ENCODE measurements at regions not wholly inside any gene's neighbourhood (a gene's known extent, or its start where the extent isn't known, plus 50 kb on each side); places are given as distances from the start of the nearest gene placed in this dataset.

DNA sequence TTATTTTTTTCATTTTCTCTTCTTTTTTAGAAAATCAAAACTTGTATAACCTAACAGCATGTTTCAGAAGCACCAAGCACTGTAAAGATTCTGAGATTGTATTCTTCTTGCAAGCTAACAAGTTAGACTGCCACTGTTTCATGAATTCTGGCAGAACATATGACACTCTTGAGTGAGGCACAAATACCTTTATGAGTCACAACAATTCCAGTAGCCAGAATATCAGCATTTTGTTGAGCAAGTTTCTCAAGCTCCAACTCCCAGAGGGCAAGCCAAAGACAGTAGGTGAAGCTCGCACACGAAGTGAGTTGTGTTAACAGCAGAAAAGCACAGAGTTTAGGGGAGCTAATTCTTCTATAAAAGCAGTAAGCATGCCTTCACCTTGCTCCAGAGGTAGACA lies 268.8 kb upstream of the NCAM2 start:
- DNase-seq, result no peak

DNA sequence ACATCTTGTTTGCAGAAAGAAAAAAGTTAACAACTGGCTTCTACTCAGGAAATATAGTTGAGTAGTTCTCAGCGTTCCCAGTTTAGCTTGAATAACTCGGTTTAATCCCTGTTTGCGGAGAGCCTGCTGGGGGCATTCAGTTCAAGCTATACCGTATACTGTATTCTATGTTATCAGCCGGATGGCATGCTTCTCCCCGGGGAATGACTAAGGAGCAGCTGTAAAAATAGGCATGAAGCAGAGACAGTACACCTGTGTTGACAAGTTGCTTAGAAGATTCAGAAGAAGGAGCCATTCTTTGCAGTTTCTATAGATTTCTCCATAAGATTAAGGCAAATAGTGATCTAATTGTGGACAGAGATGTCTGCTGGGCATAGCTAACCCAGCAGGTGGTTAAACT lies 267.8 kb upstream of the NCAM2 start:
- DNase-seq, result no peak

DNA sequence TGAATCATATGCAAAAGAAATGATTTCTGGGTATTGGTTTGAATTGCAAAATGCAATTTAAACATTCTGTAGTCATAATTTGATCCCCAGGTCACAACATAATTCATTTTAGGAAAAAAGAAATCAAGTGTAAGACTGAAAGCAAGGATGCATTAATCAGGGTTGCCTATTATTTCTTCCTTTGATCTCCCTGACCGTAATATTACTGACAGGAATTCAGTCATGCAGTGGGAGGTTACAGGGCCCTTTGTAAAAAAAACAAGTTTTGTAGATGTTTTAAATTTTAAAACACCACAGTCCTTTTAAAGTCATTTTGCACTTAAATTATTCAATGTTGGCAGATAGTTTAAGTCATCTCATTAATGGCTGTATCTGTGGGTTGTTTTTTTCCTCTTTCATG lies 263.0 kb upstream of the NCAM2 start:
- no peak for DNase-seq

DNA sequence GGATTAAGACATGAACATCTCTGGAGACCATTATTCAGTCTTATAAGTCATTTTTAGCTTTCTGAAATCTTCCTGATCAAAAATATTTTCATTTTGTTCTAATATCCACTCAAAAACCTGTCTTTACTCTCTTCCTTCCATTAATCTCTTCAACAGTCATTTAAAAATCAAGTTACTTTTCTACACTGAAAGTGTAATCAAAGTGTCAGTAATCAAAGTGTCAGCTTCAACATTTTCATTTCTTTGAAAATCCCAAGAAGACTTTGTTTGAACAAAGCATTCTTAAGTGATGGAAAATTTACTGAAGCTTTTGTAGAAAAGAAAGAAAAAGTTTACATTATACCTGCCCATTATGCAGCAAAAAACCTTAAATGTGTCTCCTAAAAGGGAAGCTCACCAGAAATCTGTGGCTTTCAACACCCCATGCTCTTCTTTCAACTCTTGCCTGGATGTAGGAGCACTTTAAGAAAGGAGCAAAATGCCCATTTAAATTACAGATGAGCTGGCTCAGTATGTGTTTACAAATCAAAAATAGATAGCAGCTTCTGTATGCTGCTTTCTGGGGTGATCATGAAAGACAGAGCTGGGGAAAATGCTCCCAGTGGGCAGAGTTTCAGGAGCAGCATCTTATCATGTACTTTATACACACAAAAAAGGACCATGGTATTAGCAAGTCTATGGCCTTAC lies 260.8 kb upstream of the NCAM2 start:
- DNase-seq, result no peak

DNA sequence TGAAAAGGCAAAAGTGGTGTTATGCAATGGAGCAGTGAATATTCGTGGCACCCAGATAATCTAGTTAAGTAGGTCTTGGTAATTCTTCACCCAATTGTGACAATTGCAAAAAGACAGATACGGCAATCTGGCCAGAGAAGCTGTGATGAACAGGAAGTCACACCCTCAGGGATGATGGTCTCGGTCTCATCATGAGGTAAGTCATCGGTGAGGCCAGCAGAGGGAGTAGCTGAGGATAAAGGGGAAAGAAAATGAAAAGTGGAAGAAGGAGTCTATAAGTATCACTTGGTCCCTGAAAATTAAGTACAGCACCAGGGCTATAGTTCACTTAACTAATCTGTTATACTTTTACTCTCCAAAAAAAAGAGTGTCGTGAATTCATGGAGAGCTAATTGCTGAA lies 258.8 kb upstream of the NCAM2 start:
- no peak for DNase-seq

DNA sequence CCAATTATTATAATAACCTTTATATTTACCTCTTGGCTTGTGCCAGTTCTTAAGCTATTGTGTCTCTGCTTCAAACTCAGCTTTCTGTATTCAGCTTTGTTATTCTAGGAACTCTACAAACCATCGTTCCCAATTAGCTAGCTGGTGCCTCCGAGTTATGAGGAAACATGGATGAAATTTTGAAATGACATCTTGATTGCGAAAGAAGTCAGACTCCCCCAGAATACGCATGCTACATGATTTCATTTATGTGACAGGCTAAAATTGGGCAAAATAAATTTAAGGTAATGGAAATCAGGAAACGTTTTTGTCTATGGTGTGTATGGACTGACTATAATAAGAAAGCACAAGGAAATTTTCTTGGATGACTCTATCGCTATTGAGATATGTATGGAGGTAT lies 256.8 kb upstream of the NCAM2 start:
- DNase-seq, result no peak

DNA sequence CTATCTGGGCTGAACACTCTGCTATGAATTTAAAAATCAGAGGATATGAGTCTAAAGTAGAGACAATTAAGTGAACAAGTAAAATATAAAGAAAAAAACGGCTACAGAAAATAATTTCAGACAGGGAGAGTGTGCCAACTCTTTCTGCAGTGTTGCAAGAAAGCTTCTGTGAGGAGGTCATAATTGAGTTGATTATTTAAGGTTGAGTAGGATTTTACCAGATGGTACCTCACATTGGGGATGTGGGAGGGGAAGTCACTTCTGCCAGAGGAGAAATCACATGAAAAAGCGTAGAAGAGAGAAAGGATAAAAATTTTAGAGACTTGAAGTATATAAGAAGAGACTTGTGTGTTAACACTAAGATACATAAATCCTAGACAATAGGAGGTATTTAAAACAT lies 238.0 kb upstream of the NCAM2 start:
- DNase-seq, result no peak

DNA sequence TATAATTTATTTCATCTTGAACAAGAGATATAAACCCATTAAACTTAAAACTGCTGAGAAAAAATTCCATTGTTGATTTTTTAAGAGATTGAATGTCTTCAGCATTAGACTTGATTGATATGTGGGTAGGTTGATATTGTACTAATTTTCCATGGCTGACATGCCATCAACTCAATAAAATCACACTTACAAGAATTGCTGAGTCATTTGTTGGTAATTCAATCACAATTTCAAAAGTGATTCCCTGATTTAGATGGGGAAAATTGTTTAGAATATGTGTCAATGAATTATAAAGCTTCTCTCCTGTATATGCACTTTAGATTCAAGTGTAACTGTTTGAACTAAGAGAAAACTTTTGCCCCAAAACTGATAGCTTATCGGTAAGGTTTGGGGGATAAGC lies 223.5 kb upstream of the NCAM2 start:
- no peak for DNase-seq

DNA sequence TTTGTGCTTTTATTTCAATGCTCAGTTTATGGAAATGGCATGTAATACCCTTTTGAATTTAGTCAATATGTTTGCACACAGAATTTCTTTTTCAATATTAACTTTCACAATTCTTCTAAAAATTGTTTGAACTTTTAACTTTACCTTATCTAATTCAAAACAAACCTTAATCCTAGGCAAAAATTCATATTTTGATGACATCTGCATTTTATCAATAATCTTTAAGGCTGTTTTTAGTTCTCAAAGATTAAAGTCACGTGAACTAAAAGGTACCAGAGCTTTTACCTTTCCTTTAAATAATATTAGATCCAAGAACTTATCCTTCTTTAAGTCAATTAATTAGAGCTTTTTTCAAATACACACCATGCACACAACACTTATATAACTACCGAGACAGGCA lies 218.9 kb upstream of the NCAM2 start:
- no peak for DNase-seq

DNA sequence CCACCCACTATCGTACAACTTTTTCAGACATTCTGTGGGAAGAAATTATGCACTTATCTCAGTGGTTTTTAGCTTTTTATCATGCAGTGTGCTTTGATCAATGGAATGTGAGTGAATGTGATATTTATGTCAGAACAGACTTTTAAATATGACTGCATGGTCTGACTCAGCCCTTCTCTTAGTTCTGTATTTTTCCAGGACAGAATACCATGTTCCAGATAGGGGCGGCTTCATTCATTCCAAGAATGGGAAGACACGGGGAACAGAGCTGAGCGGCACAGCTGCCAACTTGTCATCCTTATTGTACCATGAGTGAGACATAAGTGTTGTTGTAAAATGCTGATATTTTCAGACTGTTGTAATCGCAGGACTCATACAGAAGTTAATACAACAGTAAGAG lies 214.6 kb upstream of the NCAM2 start:
- no peak for DNase-seq

DNA sequence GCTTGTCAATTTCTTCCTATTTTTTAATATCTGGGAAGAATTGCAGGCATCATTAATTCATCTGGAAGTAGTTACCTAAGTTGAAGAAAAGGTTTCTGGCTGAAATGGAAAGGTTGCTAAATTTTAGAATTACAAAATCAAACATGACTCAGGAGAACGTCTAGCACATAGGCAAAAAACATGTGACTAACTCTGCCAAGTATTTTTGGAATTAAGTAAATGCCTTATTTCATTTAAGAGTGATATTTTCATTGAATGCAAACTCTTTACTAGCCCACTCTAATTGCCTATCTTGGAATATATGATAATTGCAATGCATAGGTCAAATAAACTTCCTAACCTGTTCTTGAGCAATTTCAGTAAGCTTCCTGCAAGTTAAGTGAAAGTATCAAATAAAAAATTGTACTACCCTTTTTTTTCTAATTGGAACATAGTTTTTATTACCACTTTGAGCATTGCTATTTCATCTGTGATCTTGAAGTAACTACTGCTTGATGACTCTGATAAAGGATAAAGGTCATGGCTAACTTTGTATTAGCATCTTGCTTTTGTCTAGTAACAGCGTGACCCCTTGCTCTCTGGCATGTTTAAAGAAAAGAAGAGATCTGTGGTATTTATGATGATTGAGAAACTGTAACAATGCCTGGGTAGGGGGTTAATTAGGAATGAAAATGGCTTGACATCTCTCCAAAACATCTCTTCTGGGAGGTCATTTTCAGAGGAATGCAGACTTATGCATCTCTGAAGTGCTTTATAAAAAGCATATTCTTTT lies 208.3 kb upstream of the NCAM2 start:
- no peak for DNase-seq

DNA sequence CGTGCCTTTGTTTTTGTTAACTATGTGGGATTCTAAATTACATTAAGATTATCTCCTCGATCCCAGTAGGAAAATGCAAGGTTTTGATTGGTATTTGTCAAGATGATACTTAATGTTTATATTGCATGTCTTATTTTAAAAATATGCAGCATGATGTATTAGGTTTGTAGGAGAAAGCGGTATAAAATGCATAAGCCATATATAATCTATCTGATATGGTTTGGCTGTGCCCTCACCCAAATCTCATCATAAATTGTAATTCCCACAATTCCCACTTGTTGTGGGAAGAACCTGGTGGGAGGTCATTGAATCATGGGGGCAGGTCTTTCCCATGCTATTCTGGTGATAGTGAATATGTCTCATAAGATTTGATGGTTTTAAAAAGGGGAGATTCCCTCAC lies 198.1 kb upstream of the NCAM2 start:
- DNase-seq, result no peak

DNA sequence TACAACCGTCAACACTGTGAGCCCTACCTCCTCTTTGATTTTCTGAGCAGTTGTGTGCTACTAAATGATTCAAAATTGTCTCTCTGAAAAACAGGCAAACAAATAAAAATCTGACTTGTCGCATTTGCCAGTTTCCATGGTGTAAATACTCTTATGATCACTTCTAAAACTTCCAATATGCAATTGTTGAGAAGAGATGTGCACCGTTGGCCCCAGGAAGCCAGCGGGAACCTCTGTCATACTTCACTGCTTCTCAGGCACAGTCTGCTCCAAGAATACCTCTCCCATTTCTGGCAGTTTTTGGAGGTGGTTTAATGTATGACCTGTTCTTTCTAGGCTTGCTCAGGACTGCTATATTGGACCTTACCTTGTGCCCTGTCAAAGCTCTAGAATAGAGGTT lies 196.0 kb upstream of the NCAM2 start:
- DNase-seq, result no peak

DNA sequence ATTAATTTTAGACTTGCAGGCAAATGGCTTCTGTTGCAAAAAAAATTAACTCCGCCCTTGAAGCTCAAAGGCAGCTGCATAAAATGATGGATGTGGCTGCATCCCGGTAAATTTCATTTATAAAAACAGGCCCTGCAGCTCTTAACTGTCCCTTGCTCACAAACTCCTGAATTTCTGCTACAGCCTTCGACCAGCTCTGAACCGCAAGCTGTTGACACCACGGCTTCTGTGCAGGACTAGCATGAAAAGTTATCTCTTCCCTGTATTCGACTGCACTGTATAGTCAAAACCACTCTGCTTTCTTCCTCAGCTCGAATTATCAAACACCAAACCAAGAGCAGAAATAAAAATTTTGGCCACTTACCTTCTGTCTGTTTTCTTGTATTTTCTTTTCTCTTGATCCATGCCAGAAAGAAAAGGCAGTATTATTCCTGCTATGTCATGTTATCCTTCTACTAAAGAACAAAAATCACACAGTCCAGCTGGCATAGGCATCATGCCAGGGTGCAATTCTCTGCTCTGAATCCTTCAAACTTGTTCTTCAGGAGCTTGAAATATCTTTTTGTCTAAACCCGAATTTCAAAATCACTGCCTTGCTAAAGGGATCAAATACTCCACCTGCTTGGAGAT lies 195.5 kb upstream of the NCAM2 start:
- DNase-seq, result no peak

DNA sequence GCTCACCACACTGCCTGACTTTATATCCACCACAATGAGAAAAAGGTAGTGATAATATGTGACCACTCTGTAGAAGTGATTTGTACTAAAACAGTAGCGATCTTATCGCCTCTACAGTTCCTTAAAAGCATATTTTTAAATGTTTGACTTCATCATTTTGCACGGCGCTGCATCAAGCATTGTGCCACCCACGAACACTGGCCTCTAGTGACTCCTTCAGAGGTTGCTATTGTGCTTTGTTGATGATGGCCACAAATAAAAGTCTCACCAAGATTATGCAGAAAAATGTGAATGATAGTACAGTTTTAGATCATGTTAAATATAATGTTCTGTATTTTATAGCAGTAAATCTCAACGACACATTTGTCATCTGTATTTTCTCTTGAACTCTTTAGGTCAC lies 186.5 kb upstream of the NCAM2 start:
- no peak for DNase-seq

DNA sequence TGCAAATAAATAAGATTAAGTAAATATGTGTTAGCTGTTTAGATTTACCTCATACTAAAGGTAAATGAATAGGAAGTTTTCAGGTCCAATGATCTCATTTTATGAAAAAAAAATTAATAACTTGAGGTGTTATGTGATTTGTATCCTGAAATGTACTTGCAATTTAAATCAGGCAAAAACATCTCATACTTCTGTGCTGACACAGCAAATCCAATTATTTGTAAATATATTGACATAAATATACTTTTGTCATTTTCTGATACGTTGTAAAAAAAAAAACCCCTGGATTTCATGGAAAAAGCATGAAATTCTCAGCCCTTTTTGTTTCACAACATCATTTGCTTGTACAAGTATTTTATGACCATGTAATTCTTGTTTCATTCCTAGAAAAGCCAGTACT lies 184.1 kb upstream of the NCAM2 start:
- no peak for DNase-seq

DNA sequence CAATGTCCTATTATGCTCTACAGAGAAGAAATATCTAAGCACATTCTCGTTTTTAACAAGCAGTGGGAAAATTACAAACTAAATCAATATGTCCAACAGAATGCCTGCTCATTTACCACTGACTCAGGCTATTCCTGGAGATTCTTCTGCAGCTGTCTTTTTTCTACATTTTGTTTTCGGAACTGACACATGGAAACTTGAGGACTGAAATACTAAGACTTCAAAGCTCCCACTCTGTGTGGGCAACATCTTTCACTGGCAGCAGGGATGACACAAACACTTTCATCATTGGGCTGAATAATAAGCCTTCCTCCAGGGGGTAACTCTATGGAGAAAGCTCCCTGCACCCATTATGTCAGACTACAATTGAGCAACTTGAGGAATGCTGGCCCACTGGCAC lies 175.5 kb upstream of the NCAM2 start:
- no peak for DNase-seq

DNA sequence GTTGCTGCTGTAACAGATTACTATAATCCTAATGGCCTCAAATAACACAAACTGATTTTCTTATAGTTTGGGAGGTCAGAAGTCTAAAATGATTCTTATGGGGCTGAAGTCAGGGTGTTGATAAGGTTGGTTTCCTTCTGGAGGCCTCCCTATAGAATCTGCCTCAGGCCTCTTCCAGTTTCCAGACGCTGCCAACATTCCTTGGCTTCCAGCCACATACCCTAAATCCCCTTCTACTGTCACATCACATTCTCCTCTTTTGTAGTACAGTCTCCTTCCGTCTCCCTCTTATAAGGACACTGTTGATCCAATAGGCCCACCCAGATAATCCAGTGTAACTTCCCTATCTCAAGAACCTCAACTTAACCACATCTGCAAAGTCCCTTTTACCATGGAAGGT lies 145.3 kb upstream of the NCAM2 start:
- no peak for DNase-seq

DNA sequence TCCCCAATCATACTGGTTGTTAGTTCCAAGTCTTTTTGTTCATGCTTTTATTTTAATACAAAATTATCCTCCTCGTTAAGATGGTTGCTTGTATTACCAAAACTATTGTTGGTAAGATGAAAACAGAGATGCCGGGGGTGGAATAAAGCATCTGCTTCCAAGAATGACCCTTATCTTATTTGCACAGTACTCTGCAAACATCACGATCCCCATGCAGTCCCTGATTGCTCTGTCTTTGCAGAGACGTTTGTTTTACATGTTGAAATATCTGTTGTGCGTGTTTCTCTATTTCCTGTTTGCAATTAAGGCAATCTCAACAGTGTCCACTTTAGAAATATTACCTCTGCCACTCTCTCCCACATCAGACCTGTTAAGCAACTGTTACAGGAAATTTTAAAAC lies 141.3 kb upstream of the NCAM2 start:
- DNase-seq, result peak; percentile 98

DNA sequence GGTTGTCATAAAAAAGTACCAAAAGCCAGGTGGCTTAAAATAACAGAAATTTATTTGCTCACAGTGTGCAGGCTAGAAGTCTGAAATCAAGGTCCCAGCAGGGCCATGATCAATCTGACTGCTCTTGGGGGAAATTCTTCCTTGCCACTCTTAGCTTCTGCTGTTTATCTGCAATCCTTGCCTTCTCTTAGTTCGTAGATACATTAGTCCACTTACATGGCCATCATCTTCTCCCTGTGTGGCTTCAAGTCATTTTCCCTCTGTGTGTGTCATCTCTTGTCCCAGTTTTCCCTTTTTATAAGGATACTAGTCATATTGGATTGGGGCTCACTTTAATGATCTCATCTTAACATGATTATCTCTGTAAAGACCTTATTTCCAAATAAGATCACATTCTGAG lies 124.0 kb upstream of the NCAM2 start:
- no peak for DNase-seq

DNA sequence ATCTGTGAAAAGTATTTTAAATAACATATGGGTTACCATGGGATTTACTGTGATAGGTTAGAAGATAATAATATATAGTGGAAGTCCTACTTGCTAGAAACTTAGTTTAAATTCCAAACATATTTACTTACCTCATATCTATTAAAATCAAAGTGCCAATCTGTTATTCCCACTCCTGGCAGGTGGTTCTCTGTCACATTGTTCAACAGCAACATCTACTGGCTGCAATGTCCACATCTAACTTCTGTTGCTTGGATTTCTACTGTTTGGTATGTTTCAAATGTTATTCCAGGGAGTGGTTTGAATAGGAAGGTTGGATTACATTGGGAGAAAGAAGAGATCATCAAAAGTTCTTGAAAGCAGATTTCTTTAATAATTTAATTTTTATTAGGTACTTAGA lies 122.5 kb upstream of the NCAM2 start:
- peak; percentile 31 for DNase-seq

DNA sequence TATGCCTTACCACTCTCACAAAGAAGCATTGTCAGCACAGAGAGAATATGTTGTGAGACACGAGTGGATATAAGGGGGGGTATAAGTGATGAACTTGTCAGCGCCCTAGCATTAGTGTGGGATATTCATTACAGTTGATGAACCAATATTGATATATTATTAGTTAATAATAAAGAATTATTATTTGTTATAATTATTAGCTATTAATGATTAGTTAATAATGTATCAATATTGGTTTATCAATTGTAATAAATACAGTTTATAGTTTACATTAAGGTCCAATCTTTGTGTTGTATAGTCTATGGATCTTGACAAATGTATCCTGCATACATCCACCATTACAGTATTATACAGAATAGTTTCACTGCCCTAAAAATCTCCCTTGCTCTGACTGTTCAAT lies 120.2 kb upstream of the NCAM2 start:
- no peak for DNase-seq

DNA sequence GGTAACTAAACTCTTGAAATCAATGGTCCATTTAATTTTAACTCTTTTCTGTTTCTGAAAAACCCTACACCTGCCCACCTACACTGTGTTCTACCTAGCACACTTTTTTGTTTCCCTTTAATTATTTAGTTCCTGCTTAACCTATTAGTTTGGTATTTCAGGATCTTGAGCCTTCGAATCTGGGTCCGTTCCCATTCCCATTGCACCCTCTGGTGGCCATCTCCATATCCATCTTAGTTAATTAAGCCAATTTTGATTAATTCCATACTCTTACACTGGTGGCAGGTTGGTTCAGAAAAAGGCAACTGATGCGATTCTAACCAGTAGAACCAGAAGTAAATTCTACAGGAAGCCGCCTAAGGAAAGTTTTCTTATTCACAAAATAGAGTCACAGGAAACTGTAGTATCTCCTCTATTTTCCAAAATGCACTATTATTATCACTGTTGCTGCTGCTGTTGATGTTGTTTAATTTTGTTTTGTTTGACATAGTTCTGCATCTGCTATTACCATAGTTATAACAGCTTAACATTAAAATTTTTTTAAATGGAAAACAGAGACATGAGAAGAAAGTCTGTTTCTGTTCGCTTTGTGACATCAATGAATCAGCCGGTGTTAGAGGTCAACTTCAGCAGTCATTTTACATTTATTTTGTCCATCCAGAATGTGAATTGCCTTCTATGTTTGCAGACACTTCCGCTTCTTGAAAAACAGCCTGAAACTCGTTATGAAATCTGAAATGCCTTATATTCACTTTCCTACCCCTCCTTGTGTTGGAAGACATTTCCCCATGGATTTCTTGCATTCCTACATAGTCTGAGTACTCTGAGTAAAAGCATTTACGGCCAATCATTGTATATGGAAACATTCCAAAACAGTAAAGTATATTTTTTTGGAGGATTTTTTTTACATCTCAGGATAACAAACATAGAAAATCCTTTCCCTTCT lies 115.5 kb upstream of the NCAM2 start:
- DNase-seq, result peak; percentile 43

Measured in DMS153 (cell line).